Suprapubic skin (tissue), 4 donors: ENCODE measurements at regions not wholly inside any gene's neighbourhood (a gene's known extent, or its start where the extent isn't known, plus 50 kb on each side); places are given as distances from the start of the nearest gene placed in this dataset.

Experiments
- DNase-seq, 2 donors: peaks; one replicate each; pipeline ENCODE4 v3.0.0-alpha.2; 2019; ENCODE audit warnings: low spot score in 2 of 2
- H3K27ac ChIP-seq: fragments of 200-600 bp; sonication (generic); one replicate; pipeline ENCODE4 v1.5.1; 2019
- H3K27me3 ChIP-seq: fragments of 200-600 bp; sonication (generic); one replicate; pipeline ENCODE4 v1.5.1; 2019
- H3K36me3 ChIP-seq: fragments of 200-600 bp; sonication (generic); one replicate; pipeline ENCODE4 v1.5.1; 2019
- H3K4me1 ChIP-seq: fragments of 200-600 bp; sonication (generic); one replicate; pipeline ENCODE4 v1.5.1; 2019
- H3K4me3 ChIP-seq: fragments of 200-600 bp; sonication (generic); one replicate; pipeline ENCODE4 v1.5.1; 2019; ENCODE audit warnings: mild to moderate bottlenecking
- H3K9me3 ChIP-seq: fragments of 200-600 bp; sonication (generic); one replicate; pipeline ENCODE4 v1.5.1; 2019
- CTCF ChIP-seq, 2 donors: fragments of 200-600 bp in 1 of 2; fragments of 450-650 bp in 1 of 2; sonication (generic) in 1 of 2; IDR thresholded peaks; one replicate each; pipeline ENCODE4 v1.5.1; 2016 to 2019; ENCODE audit warnings: antibody characterized with exemption in 2 of 2, mild to moderate bottlenecking in 1 of 2, moderate library complexity in 1 of 2
- EP300 ChIP-seq: sonication (generic); formaldehyde crosslinking; IDR thresholded peaks from one replicate; pipeline ENCODE4 v1.6.1; 2017; ENCODE audit warnings: antibody characterized with exemption
- POLR2A ChIP-seq, 2 donors: fragments of 450-650 bp; IDR thresholded peaks; one replicate each; pipeline ENCODE4 v1.6.1; 2017; ENCODE audit warnings: antibody characterized with exemption in 2 of 2, mild to moderate bottlenecking in 2 of 2, moderate library complexity in 2 of 2
- POLR2AphosphoS5 ChIP-seq, 3 donors: sonication (generic); formaldehyde crosslinking; IDR thresholded peaks; one replicate each; pipeline ENCODE4 v1.6.1; 2017; ENCODE audit warnings: antibody characterized with exemption in 3 of 3
- WGBS: methylation state at CpG from one replicate; pipeline ENCODE4 v1.1.5; 2018; 5-methylcytosine and 5-hydroxymethylcytosine counted together

GRCh38 chr14:88085736-88086135 is 80.8 kb downstream of the GPR65 start:
- H3K4me3 ChIP-seq = no peak overlapping the region
- no peaks in the 10 kb centered on the region for H3K36me3 ChIP-seq
- H3K27ac ChIP-seq = no peak overlapping the region
- WGBS = 92% methylated on average over 1 of the region's 1 CpG
- DNase-seq = no peak
- no peak for TF ChIP-seq EP300
- TF ChIP-seq POLR2A (IDR thresholded peaks at IDR 0.05) = no peak
- no peak for TF ChIP-seq POLR2AphosphoS5 (IDR thresholded peaks at IDR 0.05)
- no peak for TF ChIP-seq CTCF (IDR thresholded peaks at IDR 0.05)
- no peaks in the 10 kb centered on the region for H3K27me3 ChIP-seq
- no peaks in the 10 kb centered on the region for H3K4me1 ChIP-seq
- no peaks in the 10 kb centered on the region for H3K9me3 ChIP-seq

GRCh38 chr14:88089445-88089844 is 84.5 kb downstream of the GPR65 start:
- Histone ChIP-seq H3K27ac (no peak overlapping the region), H3K4me3 (no peak overlapping the region), H3K27me3 (no peaks in the 10 kb centered on the region), H3K9me3 (no peaks in the 10 kb centered on the region), H3K36me3 (no peaks in the 10 kb centered on the region), H3K4me1 (no peaks in the 10 kb centered on the region)
- no peak for TF ChIP-seq CTCF (IDR thresholded peaks at IDR 0.05)
- no peak for DNase-seq

DNA sequence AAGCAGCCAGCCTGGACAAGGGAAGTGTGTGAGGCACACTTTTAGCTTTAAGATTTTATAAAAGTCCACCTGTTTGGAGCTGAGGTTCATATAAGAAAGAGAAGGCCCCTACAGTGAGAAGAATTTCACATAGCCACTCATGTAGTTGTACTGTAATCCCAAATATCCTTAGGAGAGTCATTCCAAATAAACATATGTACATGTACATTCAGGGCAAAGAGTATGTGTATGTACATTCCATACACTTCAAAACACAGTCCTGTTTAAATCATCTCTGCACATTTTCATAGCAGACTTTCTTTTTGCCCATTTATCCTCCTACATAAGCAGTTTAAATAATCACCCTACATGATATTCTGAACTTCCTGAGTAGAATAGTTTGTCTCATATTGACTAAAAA is 87.6 kb downstream of the GPR65 start:
- Histone ChIP-seq H3K4me1 (no peaks in the 10 kb centered on the region), H3K27me3 (no peaks in the 10 kb centered on the region), H3K36me3 (no peaks in the 10 kb centered on the region), H3K27ac (no peak overlapping the region), H3K4me3 (no peak overlapping the region), H3K9me3 (no peaks in the 10 kb centered on the region)
- no peak for TF ChIP-seq EP300
- TF ChIP-seq CTCF (IDR thresholded peaks at IDR 0.05) = no peak
- DNase-seq = no peak

DNA sequence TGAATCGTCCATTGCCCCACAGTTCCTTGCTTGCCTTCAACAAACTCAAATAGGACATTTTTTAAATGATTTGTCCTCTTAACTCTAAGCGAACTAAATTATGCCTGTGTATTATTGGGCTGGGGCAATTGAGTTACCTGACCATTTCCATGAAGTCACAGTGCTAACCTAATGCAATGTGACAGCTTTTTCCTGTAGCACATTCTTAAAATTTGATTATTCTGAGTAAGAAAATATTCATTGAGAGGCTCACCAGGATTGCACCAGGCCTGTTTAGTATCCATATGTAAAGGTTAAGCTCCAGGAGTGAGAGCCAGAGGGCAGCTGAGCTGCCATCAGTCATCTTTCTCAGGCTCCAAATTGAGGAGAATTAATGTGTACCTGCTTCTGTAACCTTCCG is 90.9 kb downstream of the GPR65 start:
- no peaks in the 10 kb centered on the region for H3K9me3 ChIP-seq
- no peaks in the 10 kb centered on the region for H3K36me3 ChIP-seq
- H3K4me3 ChIP-seq = no peak overlapping the region
- H3K27ac ChIP-seq = no peak overlapping the region
- no peak for TF ChIP-seq EP300
- no peak for TF ChIP-seq CTCF (IDR thresholded peaks at IDR 0.05)
- TF ChIP-seq POLR2AphosphoS5 (IDR thresholded peaks at IDR 0.05) = no peak
- no peak for TF ChIP-seq POLR2A (IDR thresholded peaks at IDR 0.05)
- 80% methylated on average over 3 of the region's 3 CpGs for whole genome bisulfite sequencing
- no peaks in the 10 kb centered on the region for H3K27me3 ChIP-seq
- H3K4me1 ChIP-seq = no peaks in the 10 kb centered on the region
- DNase-seq = no peak

DNA sequence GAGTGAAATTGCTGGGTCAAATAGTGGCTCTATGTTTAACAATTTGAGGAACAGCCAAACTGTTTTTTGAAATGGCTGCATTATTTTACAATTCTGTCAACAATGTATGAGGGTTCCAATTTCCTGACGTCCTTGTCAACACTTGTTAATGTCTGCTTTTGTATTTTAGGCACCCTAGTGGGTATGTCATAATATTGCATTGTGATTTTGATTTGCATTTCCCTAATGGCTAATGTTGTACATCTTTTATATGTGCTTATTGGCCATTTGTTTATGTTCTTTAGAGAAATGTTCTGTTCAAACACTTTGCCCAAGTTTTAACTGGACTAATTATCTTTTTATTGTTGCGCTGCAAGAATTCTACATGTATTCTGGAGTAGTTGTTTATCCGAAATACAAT is 93.2 kb downstream of the GPR65 start:
- H3K27me3 ChIP-seq = no peaks in the 10 kb centered on the region
- no peaks in the 10 kb centered on the region for H3K9me3 ChIP-seq
- no peak overlapping the region for H3K4me3 ChIP-seq
- 75% methylated on average over 3 of the region's 3 CpGs for WGBS
- no peak for DNase-seq
- H3K27ac ChIP-seq = no peak overlapping the region
- H3K4me1 ChIP-seq = no peaks in the 10 kb centered on the region
- no peaks in the 10 kb centered on the region for H3K36me3 ChIP-seq
- TF ChIP-seq EP300 = no peak
- TF ChIP-seq POLR2A (IDR thresholded peaks at IDR 0.05) = no peak
- TF ChIP-seq POLR2AphosphoS5 (IDR thresholded peaks at IDR 0.05) = no peak

DNA sequence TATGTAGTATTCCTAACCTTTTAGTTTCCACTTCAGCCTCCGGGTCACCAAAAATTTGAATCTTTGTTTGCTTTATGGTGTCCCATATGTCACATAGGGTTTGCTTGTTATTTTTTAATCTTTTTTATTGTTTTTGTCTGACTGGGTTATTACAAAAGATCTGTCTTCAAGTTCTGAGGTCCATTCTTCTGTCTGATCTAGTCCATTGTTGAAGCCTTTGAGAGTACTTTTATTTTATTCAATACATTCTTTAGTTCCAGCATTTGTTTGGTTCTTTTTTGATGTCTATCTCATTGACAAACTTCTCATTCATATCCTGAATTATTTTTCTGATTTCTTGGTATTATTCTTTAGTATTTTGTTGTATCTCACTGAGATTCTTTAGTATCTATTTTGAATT is 99.8 kb downstream of the GPR65 start:
- TF ChIP-seq CTCF (IDR thresholded peaks at IDR 0.05) = no peak
- TF ChIP-seq EP300 = no peak
- TF ChIP-seq POLR2AphosphoS5 (IDR thresholded peaks at IDR 0.05) = no peak
- no peak for TF ChIP-seq POLR2A (IDR thresholded peaks at IDR 0.05)
- H3K4me3 ChIP-seq = no peak overlapping the region
- H3K4me1 ChIP-seq = no peaks in the 10 kb centered on the region
- no peaks in the 10 kb centered on the region for H3K9me3 ChIP-seq
- H3K36me3 ChIP-seq = no peaks in the 10 kb centered on the region
- H3K27ac ChIP-seq = no peak overlapping the region
- DNase-seq = no peak
- no peaks in the 10 kb centered on the region for H3K27me3 ChIP-seq
- WGBS = 85% methylated on average over 1 of the region's 1 CpG
